Astrocyte of the cerebellum (primary cell): ENCODE measurements at regions not wholly inside any gene's neighbourhood (a gene's known extent, or its start where the extent isn't known, plus 50 kb on each side); places are given as distances from the start of the nearest gene placed in this dataset.

Experiments
- DNase-seq: peaks from one replicate; pipeline ENCODE4 v3.0.0-alpha.2; 2011; ENCODE audit warnings: low read depth
- H3K4me3 ChIP-seq: 2 replicates; pipeline ENCODE4 v1.5.1; 2011; ENCODE audit warnings: mild to moderate bottlenecking, low read depth, low read length, moderate library complexity
- CTCF ChIP-seq: IDR thresholded peaks from 2 replicates; pipeline ENCODE4 v1.5.1; 2012; ENCODE audit warnings: low read length, low read depth, moderate library complexity, mild to moderate bottlenecking; ENCODE audit errors: missing control alignments
- in situ Hi-C: cut with HindIII; loops from 2 replicates; pipeline ENCODE4 v1.10.0; 2017; ENCODE audit warnings: low sequenced_read_pairs

GRCh38 chr15:94844538-94845389, 613.4 kb downstream of the MCTP2 start:
- no peak for TF ChIP-seq CTCF
- peak; percentile 12 for DNase-seq
- in situ Hi-C loops, result no loop called here
- H3K4me3 ChIP-seq, result peak overlapping the region; percentile 31

GRCh38 chr15:94845390-94845716, 614.0 kb downstream of the MCTP2 start:
- DNase-seq, result no peak
- TF ChIP-seq CTCF, result no peak
- H3K4me3 ChIP-seq, result peak overlapping the region; percentile 31
- in situ Hi-C loops, result no loop called here

- DNase-seq, result no peak
- H3K4me3 ChIP-seq, result no peak overlapping the region
- in situ Hi-C loops, result no loop called here
- TF ChIP-seq CTCF, result no peak
Measured at GRCh38 chr15:94847325-94847724, 616.0 kb downstream of the MCTP2 start.

- in situ Hi-C loops, result no loop called here
- no peak for DNase-seq
- no peak for TF ChIP-seq CTCF
Measured at GRCh38 chr15:94848054-94848453, 616.7 kb downstream of the MCTP2 start.

GRCh38 chr15:94855018-94855408, 623.7 kb downstream of the MCTP2 start:
- in situ Hi-C loops, result no loop called here
- no peak overlapping the region for H3K4me3 ChIP-seq
- no peak for DNase-seq
- no peak for TF ChIP-seq CTCF

More at GRCh38 chr15:94848054-94848453, 616.7 kb downstream of the MCTP2 start:
- no peak overlapping the region for H3K4me3 ChIP-seq

- no peak overlapping the region for H3K4me3 ChIP-seq
- TF ChIP-seq CTCF, result no peak
- in situ Hi-C loops, result no loop called here
- no peak for DNase-seq
Measured at GRCh38 chr15:94855409-94856266, 624.3 kb downstream of the MCTP2 start.
